T-helper 2 cell treated with Interferon-gamma antibody and Interleukin-4, amounts not matched to agents 100 ng/mL and 5 ng/mL, for 36 hours (primary cell): ENCODE measurements at regions not wholly inside any gene's neighbourhood (a gene's known extent, or its start where the extent isn't known, plus 50 kb on each side); places are given as distances from the start of the nearest gene placed in this dataset.
"Not testable (repeated sequence)": the region's sequence is repeated elsewhere in the genome, so short reads cannot be mapped to it uniquely, and the experiment has no call there.

Experiments
- intact Hi-C: fragments of 100-400 bp; cut with micrococcal nuclease; formaldehyde crosslinking; loops from one replicate; pipeline ENCODE4 v1.15.1; 2023

DNA sequence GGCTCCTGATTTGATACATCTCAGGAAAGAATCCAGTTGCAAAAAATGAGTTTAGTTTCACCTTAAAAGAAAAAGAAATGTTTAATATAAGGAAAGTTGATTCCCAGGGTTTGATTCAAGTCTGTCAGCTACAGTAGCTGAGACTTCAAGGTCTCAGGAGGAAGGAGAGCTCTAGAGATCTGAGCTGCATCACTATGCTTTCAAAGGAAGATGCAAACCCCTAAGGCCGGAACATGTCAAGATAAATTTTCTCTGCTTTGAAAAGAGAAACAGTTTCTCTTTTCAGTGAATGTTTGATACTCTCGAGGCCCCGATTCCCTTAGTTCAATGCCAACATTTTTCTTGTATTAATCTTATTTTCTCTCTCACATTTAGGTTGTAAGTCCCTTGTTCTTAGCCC lies 128.6 kb downstream of the RGPD3 start:
- intact Hi-C loops = no loop called here

DNA sequence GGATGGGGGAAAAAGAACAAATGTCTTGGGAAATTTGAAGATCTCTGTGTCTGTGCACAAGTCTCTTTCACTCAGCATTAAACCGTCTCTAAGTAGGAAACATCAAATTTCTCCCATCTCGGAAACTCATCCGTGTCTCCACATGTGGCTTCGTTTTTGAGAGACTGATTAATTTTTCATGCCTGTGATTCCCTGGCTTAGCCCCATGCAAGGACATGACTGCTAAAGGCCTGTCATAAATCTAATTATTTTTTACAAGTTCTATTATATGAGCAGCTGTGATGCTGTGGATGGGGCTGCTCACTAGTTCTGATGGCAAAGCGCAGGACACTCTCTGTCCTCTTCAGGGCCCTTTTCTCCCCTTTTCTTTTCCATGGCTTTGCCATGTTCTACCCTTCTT lies 129.1 kb downstream of the RGPD3 start:
- intact Hi-C loops = no loop called here

DNA sequence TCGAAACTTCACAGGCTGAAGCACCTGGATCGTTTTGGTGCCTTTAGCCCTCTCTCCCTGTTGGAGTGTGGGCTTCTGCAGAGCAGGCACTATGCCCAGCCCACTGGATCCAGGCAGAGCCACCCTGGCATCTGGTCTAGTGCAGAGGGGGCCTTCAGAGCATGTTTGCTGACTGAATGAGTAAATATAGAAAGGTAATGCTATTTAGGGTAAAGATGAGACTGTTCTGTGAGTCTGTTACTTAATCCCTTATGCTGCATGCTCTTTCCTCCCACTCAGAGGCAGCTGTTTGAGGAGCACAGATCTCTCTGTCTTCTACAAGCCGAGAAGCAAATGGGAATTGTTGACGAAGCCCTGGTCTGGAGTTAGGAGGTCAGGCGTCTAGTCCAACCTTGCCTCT lies 130.2 kb downstream of the RGPD3 start:
- intact Hi-C loops = no loop called here

DNA sequence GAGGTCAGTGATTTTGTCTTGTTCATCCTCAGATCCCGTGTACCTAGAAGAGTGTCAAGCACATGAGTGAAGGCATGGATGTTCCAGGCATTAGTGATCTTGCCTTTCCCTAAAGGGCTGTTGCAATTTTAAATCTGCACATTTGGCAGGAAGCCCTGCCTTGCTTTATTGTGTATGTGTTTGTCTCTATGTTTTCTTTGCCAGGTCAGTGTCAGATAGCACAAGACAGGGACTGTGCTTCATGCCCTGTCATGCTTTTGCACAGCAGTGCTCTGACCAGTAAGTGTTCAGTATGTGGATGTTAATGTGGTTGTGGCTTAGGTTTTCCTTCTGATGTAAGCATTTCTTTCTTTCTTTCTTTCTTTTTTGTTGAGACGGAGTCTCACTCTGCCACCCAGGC lies 131.5 kb downstream of the RGPD3 start:
- intact Hi-C loops = no loop called here

DNA sequence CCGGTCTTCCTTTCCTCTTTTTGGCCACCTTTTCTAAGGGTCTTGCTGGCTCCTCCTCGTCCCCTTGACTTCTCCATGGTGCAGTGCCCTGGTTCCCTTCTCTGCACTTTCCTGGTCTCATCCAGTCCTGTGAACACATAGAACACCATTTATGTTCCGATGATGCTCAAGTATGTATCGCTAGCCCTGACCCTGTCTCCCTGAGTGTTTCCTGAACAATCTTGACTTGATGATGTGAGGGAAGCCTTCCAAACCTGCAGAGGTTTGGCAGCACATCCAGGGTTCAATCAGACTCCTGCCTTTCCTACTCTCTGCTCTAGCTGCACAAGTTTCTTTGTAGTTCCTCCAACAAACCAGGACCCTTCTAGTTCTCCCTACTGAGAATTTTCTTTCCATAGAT lies 132.1 kb downstream of the RGPD3 start:
- intact Hi-C loops = no loop called here

DNA sequence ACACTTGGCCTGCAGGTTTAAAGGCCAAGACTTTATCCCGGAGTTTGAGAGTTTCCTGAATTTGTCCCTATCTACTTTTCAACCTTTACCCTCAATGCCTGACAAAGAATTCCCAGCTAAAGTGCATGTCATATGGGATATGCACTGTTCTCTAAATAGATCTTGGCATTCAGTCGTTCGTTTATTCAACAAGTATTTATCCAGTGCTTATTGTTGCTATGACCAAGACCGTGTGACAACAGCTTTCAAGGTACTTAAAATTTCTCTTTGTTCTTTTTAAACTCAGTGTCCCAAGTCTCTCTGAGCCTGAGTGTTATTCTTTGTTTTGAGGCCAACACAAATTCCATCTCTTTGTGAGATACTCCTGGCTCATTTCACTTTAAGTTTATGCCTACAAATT lies 133.4 kb downstream of the RGPD3 start:
- intact Hi-C loops = no loop called here

DNA sequence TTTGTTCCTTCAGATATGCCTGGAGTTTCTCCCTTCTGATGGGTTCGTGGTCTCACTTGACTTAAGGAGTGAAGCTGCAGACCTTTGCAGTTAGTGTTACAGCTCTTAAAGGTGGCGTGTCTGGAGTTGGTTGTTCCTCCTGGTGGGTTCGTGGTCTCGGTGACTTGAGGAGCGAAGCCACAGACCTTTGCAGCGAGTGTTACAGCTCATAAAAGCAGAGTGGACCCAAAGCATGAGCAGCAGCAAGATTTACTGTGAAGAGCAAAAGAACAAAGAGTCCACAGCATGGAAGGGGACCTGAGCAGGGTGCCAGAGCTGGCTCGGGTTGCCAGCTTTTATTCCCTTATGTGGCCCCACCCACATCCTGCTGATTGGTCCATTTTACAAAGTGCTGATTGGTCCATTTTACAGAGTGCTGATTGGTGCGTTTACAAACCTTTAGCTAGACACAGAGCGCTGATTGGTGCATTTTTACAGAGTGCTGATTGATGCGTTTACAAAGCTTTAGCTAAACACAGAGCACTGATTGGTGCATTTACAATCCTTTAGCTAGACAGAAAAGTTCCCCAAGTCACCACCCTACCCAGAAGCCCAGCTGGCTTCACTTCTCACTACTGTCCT lies 134.8 kb downstream of the RGPD3 start:
- intact Hi-C loops = not testable (repeated sequence)

DNA sequence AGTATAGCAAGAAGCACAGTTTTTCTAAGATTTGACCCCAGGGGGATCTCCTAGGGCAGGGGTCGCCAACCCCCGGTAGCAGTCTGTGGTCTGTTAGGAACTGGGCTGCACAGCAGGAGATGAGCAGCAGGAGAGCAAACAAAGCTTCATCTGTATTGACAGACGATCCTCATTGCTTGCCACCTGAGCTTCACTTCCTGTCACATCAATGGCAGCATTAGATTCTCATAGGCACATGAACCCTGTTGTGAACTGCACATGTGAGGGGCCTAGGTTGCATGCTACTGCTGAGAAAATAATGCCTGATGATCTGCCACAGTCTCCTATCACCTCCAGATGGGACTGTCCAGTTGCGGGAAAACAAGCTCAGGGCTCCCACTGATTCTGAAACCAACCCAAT lies 136.2 kb downstream of the RGPD3 start:
- intact Hi-C loops = no loop called here

DNA sequence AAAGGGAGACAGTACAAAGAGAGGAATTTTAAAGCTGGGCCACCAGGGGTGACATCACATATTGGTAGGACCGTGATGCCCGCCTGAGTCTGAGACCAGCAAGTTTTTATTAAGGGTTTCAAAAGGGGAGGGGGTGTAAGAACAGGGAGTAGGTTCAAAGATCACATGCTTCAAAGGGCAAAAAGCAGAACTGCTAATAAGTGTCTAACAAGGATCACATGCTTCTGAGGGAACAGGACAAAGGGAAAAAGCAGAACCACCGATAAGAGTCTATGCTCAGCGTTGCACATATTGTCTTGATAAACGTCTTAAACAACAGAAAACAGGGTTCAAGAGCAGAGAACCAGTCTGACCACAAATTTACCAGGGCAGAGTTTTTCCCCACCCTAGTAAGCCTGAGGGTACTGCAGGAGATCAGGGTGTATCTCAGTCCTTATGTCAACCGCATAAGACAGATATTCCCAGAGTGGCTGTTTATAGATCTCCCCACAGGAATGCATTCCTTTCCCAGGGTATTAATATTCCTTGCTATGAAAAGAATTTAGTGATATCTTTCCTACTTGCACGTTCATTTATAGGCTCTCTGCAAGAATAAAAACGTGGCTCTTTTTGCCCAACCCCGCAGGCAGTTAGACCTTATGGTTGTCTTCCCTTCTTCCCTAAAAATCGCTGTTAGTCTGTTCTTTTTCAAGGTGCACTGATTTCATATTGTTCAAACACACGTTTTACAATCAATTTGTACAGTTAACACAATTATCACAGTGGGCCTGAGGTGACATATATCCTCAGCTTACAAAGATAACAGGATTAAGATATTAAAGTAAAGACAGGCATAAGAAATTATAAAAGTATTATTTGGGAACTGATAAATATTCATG lies 136.5 kb upstream of the UXS1 start:
- intact Hi-C loops = not testable (repeated sequence)

DNA sequence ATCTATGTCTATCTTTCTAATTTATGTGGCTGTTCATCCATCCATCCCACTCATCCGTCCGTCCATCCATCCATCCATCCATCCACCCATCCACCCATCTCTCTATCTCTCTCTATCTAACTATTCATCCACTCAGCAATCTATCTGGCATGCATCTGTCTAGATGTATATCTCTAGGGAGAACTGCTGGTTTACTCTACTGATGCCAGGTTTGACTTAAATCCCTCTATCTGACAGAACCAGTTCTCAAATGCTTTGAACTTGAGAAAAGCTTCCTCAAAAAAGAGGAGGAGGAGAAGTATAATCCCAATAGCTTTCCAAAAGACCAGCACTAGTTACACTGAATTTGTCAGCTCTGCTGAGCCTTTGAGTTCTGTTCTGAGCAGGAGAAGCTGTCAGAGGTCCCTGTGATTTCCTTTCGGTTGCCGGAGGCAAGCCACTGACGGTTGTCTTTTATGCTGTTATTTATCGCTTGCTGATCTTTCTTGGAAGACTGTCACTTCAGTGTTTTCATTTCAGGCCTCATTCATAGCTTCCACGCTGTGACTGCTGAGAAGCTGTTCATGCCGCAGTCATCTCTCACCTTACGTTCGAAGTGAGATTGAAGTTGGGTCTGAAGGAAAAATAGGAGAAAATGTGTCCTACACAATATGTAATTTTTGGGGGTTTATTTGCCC lies 129.4 kb upstream of the UXS1 start:
- intact Hi-C loops = no loop called here

DNA sequence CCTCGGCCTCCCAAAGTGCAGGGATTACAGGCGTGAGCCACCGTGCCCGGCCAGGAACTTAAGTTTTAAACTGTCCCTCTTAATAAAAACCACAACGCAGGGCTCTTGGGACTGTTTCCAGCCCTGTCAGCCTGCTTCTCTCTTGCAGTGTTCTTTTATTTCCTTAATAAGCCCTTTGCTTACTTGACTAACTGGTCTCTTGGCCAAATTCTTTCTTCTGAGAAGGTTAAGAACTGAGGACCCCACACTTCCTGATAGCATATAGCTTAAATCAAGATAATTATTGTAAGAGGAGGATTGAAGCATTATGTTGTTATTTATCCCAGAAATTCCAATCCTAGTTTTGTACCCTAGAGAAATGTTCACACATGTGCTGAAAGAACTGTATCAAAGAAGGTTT lies 128.2 kb upstream of the UXS1 start:
- intact Hi-C loops = no loop called here

DNA sequence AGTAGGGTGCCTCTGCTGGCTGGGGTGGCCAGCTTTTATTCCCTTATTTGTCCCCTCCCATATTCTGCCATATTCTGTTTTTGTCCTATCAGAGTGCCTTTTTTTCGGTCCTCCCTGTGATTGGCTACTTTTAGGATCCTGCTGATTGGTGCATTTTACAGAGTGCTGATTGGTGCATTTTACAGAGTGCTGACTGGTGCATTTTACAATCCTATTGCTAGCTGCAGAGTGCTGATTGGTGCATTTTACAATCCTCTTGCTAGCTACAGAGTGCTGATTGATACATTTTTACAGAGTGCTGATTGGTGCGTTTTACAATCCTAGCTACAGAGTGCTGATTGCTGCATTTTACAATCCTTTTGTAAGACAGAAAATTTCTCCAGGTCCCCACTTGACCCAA lies 126.3 kb upstream of the UXS1 start:
- intact Hi-C loops = not testable (repeated sequence)

DNA sequence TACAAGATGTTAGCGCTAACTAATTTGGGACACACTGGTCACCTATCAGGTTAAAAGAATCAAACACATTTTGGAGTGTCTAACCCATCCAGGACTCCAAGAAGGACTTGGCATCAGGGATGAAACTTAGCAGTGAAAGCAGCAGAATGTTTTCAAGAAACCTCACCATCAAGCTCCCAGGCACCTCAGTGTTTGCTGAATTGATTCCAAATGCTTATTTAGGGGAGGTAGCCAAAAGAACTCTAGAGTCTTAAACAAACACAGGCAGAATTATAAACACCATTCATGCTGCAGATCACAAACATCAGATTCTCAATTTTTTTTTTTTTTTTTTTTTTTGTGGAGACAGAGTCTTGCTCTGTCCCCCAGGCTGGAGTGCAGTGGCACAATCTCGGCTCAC lies 122.8 kb upstream of the UXS1 start:
- intact Hi-C loops = no loop called here

DNA sequence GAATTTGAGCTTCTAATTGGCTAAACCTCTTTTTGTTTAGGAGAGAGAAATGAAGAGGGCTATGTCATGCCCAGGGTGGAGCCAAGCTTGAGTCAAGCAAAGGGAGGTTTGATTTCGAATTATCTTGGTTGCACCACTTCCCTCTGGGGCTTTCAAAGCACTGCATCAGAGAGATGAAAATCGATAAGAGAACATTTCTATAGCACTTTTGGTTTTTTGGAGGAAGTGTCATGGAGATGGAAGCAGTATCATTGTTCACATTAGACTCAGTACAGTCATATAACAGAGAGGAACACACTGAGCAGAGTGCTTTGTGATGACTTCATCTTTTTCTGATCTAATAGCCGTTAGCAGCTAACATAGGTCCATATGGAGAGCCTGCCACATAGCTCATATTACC lies 120.3 kb upstream of the UXS1 start:
- intact Hi-C loops = loop anchor here (2.0 kb wide), 1 partner anchor 120 kb away; the partner anchor contains the start of gene UXS1

DNA sequence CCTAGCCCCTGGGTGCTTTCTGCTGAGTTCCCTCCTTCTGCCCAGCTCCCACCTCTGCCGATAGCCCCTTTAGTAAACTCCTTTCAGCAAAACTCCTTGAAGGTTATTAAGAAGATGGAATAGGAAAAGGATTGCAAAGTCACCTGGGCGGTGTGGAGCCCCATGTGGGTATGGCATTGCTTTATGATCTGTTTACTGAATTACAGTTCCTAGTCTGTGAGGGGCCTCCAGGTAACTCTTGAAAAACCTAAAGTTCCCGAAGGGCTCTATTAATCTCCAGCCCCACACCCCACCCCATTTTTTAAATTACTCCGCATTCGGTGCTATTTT lies 116.9 kb upstream of the UXS1 start:
- intact Hi-C loops = no loop called here

DNA sequence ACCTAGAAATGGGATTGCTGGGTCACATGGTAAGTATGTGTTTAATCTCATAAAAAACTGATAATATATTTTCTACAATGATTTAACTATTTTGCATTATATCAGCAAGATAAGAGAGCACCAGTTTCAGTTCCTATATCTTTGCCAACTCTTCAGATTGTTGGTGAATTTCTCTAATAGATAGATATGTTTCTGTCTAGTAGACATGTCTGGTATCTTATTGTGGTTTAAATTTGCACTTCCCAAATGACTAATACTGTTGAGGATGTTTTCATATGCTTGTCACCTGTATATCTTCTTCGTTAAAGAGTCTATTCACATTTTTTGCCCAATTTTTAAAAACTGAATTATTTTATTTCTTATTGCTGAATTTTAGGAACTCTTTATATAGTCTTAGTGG lies 113.8 kb upstream of the UXS1 start:
- intact Hi-C loops = no loop called here

DNA sequence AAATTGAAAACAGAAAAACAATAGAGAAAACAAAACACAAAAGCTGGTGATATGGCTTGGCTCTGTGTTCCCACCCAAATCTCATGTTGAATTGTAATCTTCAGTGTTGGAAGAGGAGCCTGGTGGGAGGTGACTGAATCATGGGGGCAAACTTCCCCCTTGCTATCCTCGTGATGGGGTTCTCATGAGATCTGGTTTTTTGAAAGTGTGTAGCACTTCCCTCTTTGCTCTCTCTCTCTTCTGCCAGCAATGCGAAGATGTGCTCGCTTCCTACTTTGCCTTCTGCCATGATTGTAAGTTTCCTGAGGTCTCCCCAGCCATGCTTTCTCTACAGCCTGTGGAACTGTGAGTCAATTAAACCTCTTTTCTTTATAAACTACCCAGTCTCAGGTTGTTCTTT lies 112.3 kb upstream of the UXS1 start:
- intact Hi-C loops = no loop called here

DNA sequence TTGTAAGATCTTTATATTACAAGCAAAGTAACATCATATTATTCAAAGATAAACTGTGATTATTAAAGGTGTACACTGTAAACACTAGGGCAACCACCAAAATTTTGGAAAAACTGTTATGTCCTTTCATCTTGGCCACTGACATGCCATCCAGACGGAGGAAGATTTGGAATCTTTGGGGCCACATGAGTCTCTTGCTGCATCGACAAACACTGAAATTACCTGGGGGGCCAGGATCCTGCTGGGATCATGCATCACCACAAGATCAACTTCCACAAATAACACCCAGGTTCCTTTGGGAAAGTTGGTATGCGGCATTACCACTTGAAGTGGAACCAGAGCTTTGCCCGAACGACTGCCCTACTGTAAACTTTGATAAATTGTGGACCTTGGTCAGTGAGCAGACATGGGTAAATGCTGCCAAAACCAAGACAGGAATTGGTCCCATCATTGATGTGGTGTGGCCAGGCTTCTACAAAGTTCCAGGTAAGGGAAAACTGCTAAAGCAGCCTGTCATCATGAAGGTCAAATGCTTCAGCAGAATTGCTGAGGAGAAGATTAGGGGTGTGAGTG lies 110.6 kb upstream of the UXS1 start:
- intact Hi-C loops = no loop called here

DNA sequence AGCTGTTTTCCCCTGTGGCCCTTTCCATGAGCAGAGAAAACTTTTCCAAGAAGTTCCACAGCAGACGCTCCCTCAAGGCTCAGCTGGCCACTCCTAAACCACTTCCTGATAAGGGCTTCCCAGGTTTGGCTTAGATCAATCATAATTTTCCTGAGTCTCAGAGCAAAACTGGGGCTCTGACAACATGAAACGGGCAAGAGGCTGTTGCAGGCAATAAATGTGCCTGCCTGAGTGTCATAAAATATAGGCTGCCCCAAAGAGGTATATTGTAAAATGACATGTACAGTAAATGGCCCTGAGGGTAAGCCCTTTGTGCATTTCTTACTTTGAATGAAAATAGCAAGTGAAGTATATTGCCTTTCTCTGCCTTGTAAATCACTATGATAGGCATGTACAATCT lies 105.6 kb upstream of the UXS1 start:
- intact Hi-C loops = no loop called here

DNA sequence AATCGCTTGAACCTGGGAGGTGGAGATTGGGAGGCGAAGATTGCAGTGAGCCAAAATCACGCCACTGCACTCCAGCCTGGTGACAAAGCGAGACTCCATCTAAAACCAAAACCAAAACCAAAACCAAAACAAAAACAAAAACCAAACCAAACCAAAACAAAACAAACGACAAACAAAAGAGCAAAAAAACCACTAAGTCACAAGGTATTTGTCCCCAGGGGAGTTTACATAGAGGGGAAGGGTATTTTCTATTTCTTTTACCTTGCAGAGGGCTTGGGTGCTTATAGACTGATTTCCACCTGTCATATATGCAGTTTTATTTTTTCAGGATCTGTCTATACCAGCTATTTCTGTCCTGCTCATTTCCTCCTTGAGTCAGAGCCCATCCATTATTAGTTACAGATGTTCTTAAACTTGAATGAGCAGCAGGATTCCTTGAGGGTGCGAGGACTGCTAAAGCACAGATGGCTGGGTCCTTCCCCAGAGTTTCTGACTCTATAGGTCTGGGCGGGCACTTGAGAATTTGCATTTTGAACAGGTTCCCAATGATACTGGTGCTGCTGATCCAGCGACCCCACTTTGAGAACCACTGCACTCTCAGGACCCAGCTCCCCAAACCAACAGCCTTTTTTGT lies 102.2 kb upstream of the UXS1 start:
- intact Hi-C loops = no loop called here

DNA sequence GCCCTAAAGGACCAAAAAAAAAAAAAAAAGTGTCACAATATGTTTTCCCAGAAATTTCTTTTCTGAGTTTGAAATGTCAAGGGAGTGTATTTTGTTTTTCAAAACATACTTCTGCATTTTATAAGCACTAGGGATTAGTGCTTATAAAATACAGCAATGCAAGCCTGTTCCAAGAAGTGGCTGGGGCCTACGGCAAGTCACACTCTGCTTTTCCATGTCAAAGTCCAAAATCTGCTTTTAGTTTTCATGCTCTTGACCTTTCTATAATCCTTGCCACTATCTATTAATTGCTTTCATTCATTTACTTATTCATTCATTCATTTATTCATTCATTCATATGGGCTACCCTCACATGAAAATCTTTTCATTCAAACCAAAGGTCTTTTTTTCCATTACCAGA lies 100.1 kb upstream of the UXS1 start:
- intact Hi-C loops = no loop called here

DNA sequence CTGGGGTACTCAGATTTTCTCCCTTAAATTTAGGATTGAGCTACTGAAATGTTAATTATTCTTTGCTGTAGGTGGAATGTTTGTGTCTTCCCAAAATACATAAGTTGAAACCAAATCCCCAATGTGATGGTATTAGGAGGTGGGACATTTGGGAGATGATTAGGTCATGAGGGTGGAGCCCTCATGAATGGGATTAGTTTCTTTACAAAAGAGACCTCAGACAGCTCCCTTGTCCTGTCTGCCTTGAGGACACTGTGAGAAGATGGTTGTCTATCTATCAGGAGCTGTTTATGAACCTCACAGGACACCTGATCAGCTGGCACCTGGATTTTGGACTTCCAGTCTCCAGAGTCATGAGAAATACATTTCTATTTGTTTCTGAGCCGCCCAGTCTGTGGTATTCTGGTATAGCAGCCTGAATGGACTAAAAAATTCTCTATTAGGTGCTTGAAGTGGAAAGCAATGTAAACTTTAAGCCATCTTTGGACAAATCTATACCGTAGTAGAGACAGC lies 99.2 kb upstream of the UXS1 start:
- intact Hi-C loops = no loop called here
